SK-N-SH (cell line): ENCODE measurements at regions not wholly inside any gene's neighbourhood (a gene's known extent, or its start where the extent isn't known, plus 50 kb on each side); places are given as distances from the start of the nearest gene placed in this dataset.

Experiments
- CTCF ChIA-PET: fragments of 300-600, 350-600 bp; formaldehyde crosslinking; extraction: SDS; loops from one replicate; lab custom pipeline; 2021; lab: Yijun Ruan, JAX
- POLR2A ChIA-PET: fragments of 350-600 bp; sonication (Branson Sonifier 250); formaldehyde crosslinking; extraction: SDS; loops from one replicate; lab custom pipeline; 2020; ENCODE audit warnings: antibody characterized with exemption, inconsistent platforms; lab: Yijun Ruan, JAX
- DNase-seq: peaks from one replicate; pipeline ENCODE4 v3.0.0; 2012
- H2AFZ ChIP-seq: fragments of 200-600 bp; sonication (generic); 2 replicates; pipeline ENCODE4 v1.8.1; 2016; ENCODE audit warnings: antibody characterized with exemption, mild to moderate bottlenecking, low read depth
- H3F3A ChIP-seq: fragments of 200-600 bp; sonication (generic); replicated peaks from 2 replicates; pipeline ENCODE3; 2016; ENCODE audit warnings: antibody characterized with exemption, mild to moderate bottlenecking; ENCODE audit not compliant: insufficient read depth
- H3K27ac ChIP-seq, 2 experiments: fragments of 200-500 bp in 1 of 2; fragments of 200-600 bp in 1 of 2; sonication (Bioruptor generic) in 1 of 2; sonication (generic), shearing (Covaris generic) in 1 of 2; 2 replicates each; pipeline versions ENCODE4 v1.5.1 to v1.6.1; 2014 to 2016; ENCODE audit warnings: low read depth in 2 of 2, inconsistent platforms in 1 of 2, low read length in 1 of 2, mild to moderate bottlenecking in 1 of 2, mixed read lengths in 1 of 2
- H3K27me3 ChIP-seq: fragments of 200-600 bp; sonication (generic), shearing (Covaris generic); 2 replicates; pipeline ENCODE4 v1.6.1; 2016; ENCODE audit warnings: mixed run types; ENCODE audit not compliant: insufficient read depth
- H3K36me3 ChIP-seq, 2 experiments: fragments of 200-500 bp in 1 of 2; fragments of 200-600 bp in 1 of 2; sonication (Bioruptor generic) in 1 of 2; sonication (generic) in 1 of 2; replicated peaks in 1 of 2; 2 replicates each; pipeline versions ENCODE3 to v1.5.1; 2014 to 2016; ENCODE audit warnings: low read length in 1 of 2, mild to moderate bottlenecking in 1 of 2; ENCODE audit not compliant: insufficient read depth in 2 of 2, control insufficient read depth in 1 of 2
- H3K4me1 ChIP-seq, 2 experiments: fragments of 200-500 bp in 1 of 2; fragments of 200-600 bp in 1 of 2; sonication (Bioruptor generic) in 1 of 2; sonication (generic), shearing (Covaris generic) in 1 of 2; 2 replicates each; pipeline versions ENCODE4 v1.5.1 to v1.6.1; 2014 to 2016; ENCODE audit warnings: low read depth in 1 of 2, low read length in 1 of 2, mixed run types in 1 of 2; ENCODE audit not compliant: insufficient read depth in 2 of 2, control insufficient read depth in 1 of 2
- H3K4me2 ChIP-seq: fragments of 200-600 bp; sonication (generic), shearing (Covaris generic); 2 replicates; pipeline ENCODE4 v1.6.1; 2017; ENCODE audit warnings: mixed run types
- H3K4me3 ChIP-seq, 2 experiments: fragments of 200-500 bp in 1 of 2; fragments of 200-600 bp in 1 of 2; sonication (Bioruptor generic) in 1 of 2; sonication (generic), shearing (Covaris generic) in 1 of 2; 2 replicates each; pipeline versions ENCODE4 v1.5.1 to v1.8.1; 2014 to 2016; ENCODE audit warnings: low read depth in 2 of 2, inconsistent platforms in 1 of 2, low read length in 1 of 2, mild to moderate bottlenecking in 1 of 2, mixed read lengths in 1 of 2, moderate library complexity in 1 of 2
- H3K79me2 ChIP-seq: fragments of 200-600 bp; sonication (generic); 2 replicates; pipeline ENCODE4 v1.8.1; 2017; ENCODE audit warnings: mild to moderate bottlenecking; ENCODE audit not compliant: insufficient read depth
- H3K9ac ChIP-seq: fragments of 200-600 bp; sonication (generic); 2 replicates; pipeline ENCODE4 v1.6.1; 2017; ENCODE audit warnings: mixed run types
- H3K9me2 ChIP-seq: fragments of 200-600 bp; sonication (generic); 2 replicates; pipeline ENCODE4 v1.6.1; 2017; ENCODE audit warnings: mixed run types
- H3K9me3 ChIP-seq: fragments of 200-600 bp; sonication (generic); 2 replicates; pipeline ENCODE4 v1.6.1; 2017; ENCODE audit warnings: mixed run types, mild to moderate bottlenecking, moderate library complexity
- H4K20me1 ChIP-seq: fragments of 200-600 bp; sonication (generic); 2 replicates; pipeline ENCODE4 v1.6.1; 2017; ENCODE audit warnings: mild to moderate bottlenecking, mixed run types; ENCODE audit not compliant: insufficient read depth
- CTCF ChIP-seq: fragments of 200-600 bp; sonication (generic); IDR thresholded peaks from 2 replicates; pipeline ENCODE4 v1.6.1; 2017; ENCODE audit warnings: antibody characterized with exemption, mild to moderate bottlenecking, moderate library complexity
- EP300 ChIP-seq, 2 experiments: IDR thresholded peaks; 2 replicates each; pipeline versions ENCODE4 v1.4.0 to v1.6.1; 2012; ENCODE audit warnings: borderline replicate concordance in 1 of 2, low read depth in 1 of 2, low read length in 1 of 2
- EZH2phosphoT487 ChIP-seq: fragments of 200-600 bp; sonication (generic); IDR thresholded peaks from 2 replicates; pipeline ENCODE4 v1.6.1; 2017; ENCODE audit warnings: low read depth, mixed run types, mild to moderate bottlenecking, antibody characterized with exemption, moderate library complexity, borderline replicate concordance
- FOXM1 ChIP-seq: IDR thresholded peaks from 2 replicates; pipeline ENCODE4 v1.4.0; 2012; ENCODE audit warnings: low read depth, mild to moderate bottlenecking
- MXI1 ChIP-seq: IDR thresholded peaks from 2 replicates; pipeline ENCODE4 v1.6.1; 2012; ENCODE audit warnings: mild to moderate bottlenecking, low read depth, low read length, improper control_type of control experiment
- PBX3 ChIP-seq: IDR thresholded peaks from 2 replicates; pipeline ENCODE4; 2012
- RCOR1 ChIP-seq: fragments of 150-350 bp; IDR thresholded peaks from 2 replicates; pipeline ENCODE4 v1.6.1; 2017; ENCODE audit warnings: antibody characterized with exemption, low read length
- RXRA ChIP-seq: IDR thresholded peaks from 2 replicates; pipeline ENCODE4 v1.4.0; 2012; ENCODE audit warnings: low read depth, mild to moderate bottlenecking, borderline replicate concordance
- SIN3A ChIP-seq: IDR thresholded peaks from 2 replicates; pipeline ENCODE4 v1.6.1; 2012; ENCODE audit warnings: low read depth, mild to moderate bottlenecking, low read length, moderate library complexity, borderline replicate concordance
- SMC3 ChIP-seq: IDR thresholded peaks from 2 replicates; pipeline ENCODE4 v1.6.1; 2012; ENCODE audit warnings: low read depth, low read length, improper control_type of control experiment
- TCF12 ChIP-seq: IDR thresholded peaks from 2 replicates; pipeline ENCODE4 v1.4.0; 2012
- TEAD4 ChIP-seq: IDR thresholded peaks from 2 replicates; pipeline ENCODE4 v1.4.0; 2012; ENCODE audit warnings: mild to moderate bottlenecking, borderline replicate concordance; ENCODE audit not compliant: insufficient read depth
- WGBS: methylation state at CpG from one replicate; pipeline ENCODE4 v1.1.6; 2017; ENCODE audit warnings: low lambda C conversion rate; 5-methylcytosine and 5-hydroxymethylcytosine counted together

GRCh38 chr17:72353502-72353901 lies 232.7 kb downstream of the SOX9 start:
- Histone ChIP-seq H3K4me3 (no peak overlapping the region), H2AFZ (no peak overlapping the region), H3K4me1 (peaks cover 0 to 48% of the 10 kb centered on the region in 2 experiments; a peak in 2 of 4 replicates), H3K36me3 (no peaks in the 10 kb centered on the region), H3K27ac (no peak overlapping the region), H3K27me3 (no peaks in the 10 kb centered on the region), H3K9ac (no peak overlapping the region), H3K4me2 (no peak overlapping the region), H3K79me2 (no peaks in the 10 kb centered on the region), H3F3A (peaks cover 9% of the 10 kb centered on the region), H4K20me1 (no peaks in the 10 kb centered on the region), H3K9me2 (no peaks in the 10 kb centered on the region), H3K9me3 (no peaks in the 10 kb centered on the region; the same call in 1 of the 2 replicates)
- CTCF ChIA-PET: no interaction called here
- TF ChIP-seq MXI1: no peak
- peak; percentile 7; the same call in 1 of the 2 replicates for TF ChIP-seq TCF12
- TF ChIP-seq PBX3: peak; percentile 36; the same call in 1 of the 2 replicates
- TF ChIP-seq EZH2phosphoT487: no peak
- TF ChIP-seq RCOR1: peak; percentile 30; the same call in 1 of the 2 replicates
- POLR2A ChIA-PET: interaction anchor here (0.6 kb wide), 1 partner anchor 85 kb away, joined by 3 read pairs; no protein-coding TSS in a partner anchor
- no peak for DNase-seq
- 81% methylated on average over 9 of the region's 9 CpGs for WGBS

- TF ChIP-seq RCOR1 (no peak), FOXM1 (no peak), CTCF (no peak), TEAD4 (no peak), SIN3A (no peak), EP300 (IDR thresholded peaks at IDR 0.05; ENCODE audit: borderline replicate concordance in 1 of 2, low read depth in 1 of 2, low read length in 1 of 2) (no peak), SMC3 (no peak), RXRA (no peak)
- CTCF ChIA-PET: no interaction called here
- Histone ChIP-seq H3K9me3 (no peaks in the 10 kb centered on the region; the same call in 1 of the 2 replicates), H3K9ac (no peak overlapping the region), H4K20me1 (no peaks in the 10 kb centered on the region), H2AFZ (no peak overlapping the region), H3K27ac (no peak overlapping the region), H3K4me2 (no peak overlapping the region), H3K36me3 (no peaks in the 10 kb centered on the region), H3K4me3 (no peak overlapping the region; a peak in 1 of 4 replicates), H3K4me1 (peaks cover 4 to 47% of the 10 kb centered on the region in 2 experiments; a peak in 3 of 4 replicates), H3K9me2 (no peaks in the 10 kb centered on the region), H3K79me2 (no peaks in the 10 kb centered on the region), H3K27me3 (no peaks in the 10 kb centered on the region), H3F3A (peaks cover 9% of the 10 kb centered on the region)
- POLR2A ChIA-PET: no interaction called here
- 89% methylated on average over 8 of the region's 8 CpGs for WGBS
- DNase-seq: no peak
Measured at GRCh38 chr17:72354071-72354470, 233.3 kb downstream of the SOX9 start.
